Neural cell (in vitro differentiated cells): ENCODE measurements at regions not wholly inside any gene's neighbourhood (a gene's known extent, or its start where the extent isn't known, plus 50 kb on each side); places are given as distances from the start of the nearest gene placed in this dataset.

Experiments used
- EP300 ChIP-seq: fragments of 450-650 bp; conservative IDR thresholded peaks from 2 replicates; pipeline ENCODE4 v1.6.1; 2014; ENCODE audit warnings: antibody characterized with exemption, mild to moderate bottlenecking, moderate library complexity; ENCODE audit not compliant: poor library complexity, severe bottlenecking
- EZH2 ChIP-seq: fragments of 200-600, 300-800 bp; shearing (Covaris generic), sonication (generic); IDR thresholded peaks from 2 replicates; pipeline ENCODE4 v1.6.1; 2014; ENCODE audit warnings: antibody characterized with exemption, low read length, borderline replicate concordance, mild to moderate bottlenecking; ENCODE audit not compliant: insufficient read depth, poor library complexity, severe bottlenecking
- POLR2AphosphoS5 ChIP-seq: IDR thresholded peaks from 2 replicates; pipeline ENCODE4 v1.6.1; 2012
- TF ChIP-seq, protein P1 (sequence below): fragments of 450-650 bp; IDR thresholded peaks from 2 replicates; pipeline ENCODE4 v1.5.1; 2014; ENCODE audit warnings: antibody characterized with exemption, mild to moderate bottlenecking, moderate library complexity; ENCODE audit not compliant: poor library complexity, severe bottlenecking

DNA sequence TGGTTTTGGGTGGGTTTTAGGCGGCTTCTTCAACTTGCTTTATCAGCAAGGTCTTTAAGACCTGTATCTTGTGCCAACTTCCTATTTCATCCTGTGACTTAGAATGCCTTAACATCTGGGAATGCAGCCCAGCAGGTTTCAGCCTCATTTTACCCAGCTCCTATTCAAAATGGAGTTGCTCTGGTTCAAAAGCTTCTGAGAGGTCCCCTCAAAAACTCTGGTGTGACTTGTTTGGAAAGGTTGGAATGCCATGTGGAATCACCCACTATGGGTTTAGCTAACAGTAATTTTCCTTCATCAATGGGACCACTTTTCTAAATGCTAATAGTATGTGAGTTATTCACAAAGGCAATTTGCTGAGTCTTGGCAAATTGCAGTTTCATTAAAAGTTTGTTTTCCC, 509.4 kb upstream of the SMIM21 start:
- TF ChIP-seq EP300 (no peak), POLR2AphosphoS5 (no peak), EZH2 (no peak)
- TF ChIP-seq, protein P1, sequence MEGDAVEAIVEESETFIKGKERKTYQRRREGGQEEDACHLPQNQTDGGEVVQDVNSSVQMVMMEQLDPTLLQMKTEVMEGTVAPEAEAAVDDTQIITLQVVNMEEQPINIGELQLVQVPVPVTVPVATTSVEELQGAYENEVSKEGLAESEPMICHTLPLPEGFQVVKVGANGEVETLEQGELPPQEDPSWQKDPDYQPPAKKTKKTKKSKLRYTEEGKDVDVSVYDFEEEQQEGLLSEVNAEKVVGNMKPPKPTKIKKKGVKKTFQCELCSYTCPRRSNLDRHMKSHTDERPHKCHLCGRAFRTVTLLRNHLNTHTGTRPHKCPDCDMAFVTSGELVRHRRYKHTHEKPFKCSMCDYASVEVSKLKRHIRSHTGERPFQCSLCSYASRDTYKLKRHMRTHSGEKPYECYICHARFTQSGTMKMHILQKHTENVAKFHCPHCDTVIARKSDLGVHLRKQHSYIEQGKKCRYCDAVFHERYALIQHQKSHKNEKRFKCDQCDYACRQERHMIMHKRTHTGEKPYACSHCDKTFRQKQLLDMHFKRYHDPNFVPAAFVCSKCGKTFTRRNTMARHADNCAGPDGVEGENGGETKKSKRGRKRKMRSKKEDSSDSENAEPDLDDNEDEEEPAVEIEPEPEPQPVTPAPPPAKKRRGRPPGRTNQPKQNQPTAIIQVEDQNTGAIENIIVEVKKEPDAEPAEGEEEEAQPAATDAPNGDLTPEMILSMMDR = no peak
